A549 (cell line): ENCODE measurements at regions not wholly inside any gene's neighbourhood (a gene's known extent, or its start where the extent isn't known, plus 50 kb on each side); places are given as distances from the start of the nearest gene placed in this dataset.
A peak's percentile ranks its signal among the peaks of the same experiment; 100 is the strongest.

Experiments used
- ATAC-seq, 2 experiments: fragments of 200-7000 bp in 1 of 2; fragments of >200 bp in 1 of 2; cut with Nextera tagmentation in 1 of 2; cut with Tn5 transposase in 1 of 2; 3 replicates each; pipeline versions ENCODE4 v1.8.0 to v1.9.1; 2018 to 2020; ENCODE audit warnings: mild to moderate bottlenecking in 1 of 2, moderate library complexity in 1 of 2
- CTCF ChIA-PET: fragments of 300-600 bp; sonication (Branson Sonifier 250); formaldehyde crosslinking; extraction: SDS; loops from one replicate; lab custom pipeline; 2021; ENCODE audit warnings: antibody characterized with exemption, inconsistent platforms; lab: Yijun Ruan, JAX
- POLR2A ChIA-PET: fragments of 350-600 bp; formaldehyde crosslinking; extraction: SDS; loops from one replicate; lab custom pipeline; 2021; ENCODE audit warnings: antibody characterized with exemption, inconsistent platforms; lab: Yijun Ruan, JAX
- DNase-seq, 2 experiments: peaks; one replicate each; pipeline versions ENCODE4 v3.0.0 to v3.0.0-alpha.2; 2011 to 2016; ENCODE audit warnings: low read depth in 1 of 2, low spot score in 1 of 2
- FAIRE-seq: peaks from 2 replicates; lab custom pipeline; 2011; peaks lifted over from hg19 to GRCh38; lab: Jason Lieb, UNC
- H3K27ac ChIP-seq, 2 experiments: fragments of >200 bp; sonication (Bioruptor Twin); formaldehyde crosslinking; 3 replicates each; pipeline ENCODE4 v1.5.1; 2016 to 2017
- H3K4me1 ChIP-seq: fragments of >200 bp; sonication (Bioruptor Twin); formaldehyde crosslinking; 3 replicates; pipeline ENCODE4 v1.6.1; 2016
- H3K4me2 ChIP-seq: fragments of >200 bp; sonication (Bioruptor Twin); formaldehyde crosslinking; 3 replicates; pipeline ENCODE4 v1.6.1; 2016
- H3K4me3 ChIP-seq: fragments of >200 bp; sonication (Bioruptor Twin); formaldehyde crosslinking; 3 replicates; pipeline ENCODE4 v1.5.1; 2016
- H3K9me3 ChIP-seq: fragments of >200 bp; sonication (Bioruptor Twin); formaldehyde crosslinking; 3 replicates; pipeline ENCODE4 v1.6.1; 2016
- BHLHE40 ChIP-seq: IDR thresholded peaks from 2 replicates; pipeline ENCODE4 v1.6.1; 2012; ENCODE audit warnings: low read depth, low read length, inconsistent platforms
- CBX2 ChIP-seq: fragments of 200-600 bp; sonication (generic); IDR thresholded peaks from 2 replicates; pipeline ENCODE4 v1.6.1; 2016; ENCODE audit warnings: low read depth, mild to moderate bottlenecking, borderline replicate concordance
- CBX8 ChIP-seq: fragments of 200-600 bp; sonication (generic); IDR thresholded peaks from 2 replicates; pipeline ENCODE4 v1.6.1; 2016
- EHF ChIP-seq: fragments of 250-450 bp; sonication (Bioruptor Pico); IDR thresholded peaks from 2 replicates; pipeline ENCODE4 v1.5.0; 2020; ENCODE audit warnings: mild to moderate bottlenecking
- EHMT2 ChIP-seq: fragments of 200-600 bp; sonication (generic); IDR thresholded peaks from 2 replicates; pipeline ENCODE4 v1.6.1; 2016; ENCODE audit warnings: antibody characterized with exemption, low read depth, mild to moderate bottlenecking, moderate library complexity
- EP300 ChIP-seq, 2 experiments: fragments of >200 bp; sonication (Bioruptor Twin); formaldehyde crosslinking; IDR thresholded peaks; 2 replicates in 1 of 2; 3 replicates in 1 of 2; pipeline ENCODE4 v1.6.1; 2016 to 2017
- FOXS1 ChIP-seq: fragments of 250-450 bp; sonication (Bioruptor Pico); IDR thresholded peaks from 2 replicates; pipeline ENCODE4 v1.5.0; 2020; ENCODE audit warnings: mild to moderate bottlenecking, moderate library complexity
- HDAC2 ChIP-seq: fragments of 200-600 bp; sonication (generic); IDR thresholded peaks from 2 replicates; pipeline ENCODE4 v1.6.1; 2016
- HES2 ChIP-seq: fragments of >200 bp; sonication (Bioruptor Twin); formaldehyde crosslinking; IDR thresholded peaks from 2 replicates; pipeline ENCODE4 v1.6.1; 2016
- HEYL ChIP-seq: fragments of 250-450 bp; sonication (Bioruptor Pico); IDR thresholded peaks from 2 replicates; pipeline ENCODE4 v1.8.0; 2021; ENCODE audit warnings: mild to moderate bottlenecking, moderate library complexity
- HMGXB4 ChIP-seq: fragments of 250-450 bp; sonication (Bioruptor Pico); IDR thresholded peaks from 2 replicates; pipeline ENCODE4 v1.5.0; 2021; ENCODE audit warnings: mild to moderate bottlenecking, moderate library complexity, borderline replicate concordance
- HOXA7 ChIP-seq: fragments of 250-450 bp; sonication (Bioruptor Pico); IDR thresholded peaks from 2 replicates; pipeline ENCODE4 v1.5.0; 2020; ENCODE audit warnings: mild to moderate bottlenecking, moderate library complexity
- HOXB5 ChIP-seq: fragments of 250-450 bp; sonication (Bioruptor Pico); IDR thresholded peaks from 2 replicates; pipeline ENCODE4 v1.5.0; 2020; ENCODE audit warnings: mild to moderate bottlenecking, moderate library complexity
- JUN ChIP-seq, 2 experiments: fragments of >200 bp; sonication (Bioruptor Twin); formaldehyde crosslinking; IDR thresholded peaks; 2 replicates in 1 of 2; 3 replicates in 1 of 2; pipeline ENCODE4 v1.6.1; 2016 to 2017
- JUNB ChIP-seq: fragments of >200 bp; sonication (Bioruptor Twin); formaldehyde crosslinking; IDR thresholded peaks from 2 replicates; pipeline ENCODE4 v1.6.1; 2016
- KDM5A ChIP-seq: fragments of 200-600 bp; sonication (generic); IDR thresholded peaks from 2 replicates; pipeline ENCODE4 v1.6.1; 2016; ENCODE audit warnings: antibody characterized with exemption, mild to moderate bottlenecking
- MAZ ChIP-seq: fragments of 150-350 bp; IDR thresholded peaks from 2 replicates; pipeline ENCODE4 v1.6.1; 2014; ENCODE audit warnings: antibody characterized with exemption, low read depth, low read length, borderline replicate concordance
- NFE2L2 ChIP-seq: fragments of 150-350 bp; conservative IDR thresholded peaks from 2 replicates; pipeline ENCODE4 v1.6.1; 2014; ENCODE audit warnings: low read length
- PBX3 ChIP-seq: IDR thresholded peaks from 2 replicates; pipeline ENCODE4 v1.6.1; 2012
- PHF8 ChIP-seq: fragments of 200-600 bp; sonication (generic); IDR thresholded peaks from 2 replicates; pipeline ENCODE4 v1.6.1; 2016; ENCODE audit warnings: low read depth, mild to moderate bottlenecking, antibody characterized with exemption, moderate library complexity, borderline replicate concordance
- POLR2AphosphoS2 ChIP-seq: conservative IDR thresholded peaks from 2 replicates; pipeline ENCODE4 v1.6.1; 2012; ENCODE audit warnings: low read length, improper control_type of control experiment, inconsistent platforms
- RAD21 ChIP-seq, 2 experiments: fragments of >200 bp in 1 of 2; sonication (Bioruptor Twin) in 1 of 2; formaldehyde crosslinking in 1 of 2; IDR thresholded peaks in 1 of 2; conservative IDR thresholded peaks in 1 of 2; 2 replicates in 1 of 2; 3 replicates in 1 of 2; pipeline ENCODE4 v1.6.1; 2012 to 2018; ENCODE audit warnings: inconsistent platforms in 1 of 2
- RARB ChIP-seq: fragments of 250-450 bp; sonication (Bioruptor Pico); IDR thresholded peaks from 2 replicates; pipeline ENCODE4 v1.8.0; 2021; ENCODE audit warnings: mild to moderate bottlenecking, moderate library complexity
- TFCP2L1 ChIP-seq: fragments of 250-450 bp; sonication (Bioruptor Pico); IDR thresholded peaks from 2 replicates; pipeline ENCODE4 v1.5.0; 2021; ENCODE audit warnings: mild to moderate bottlenecking
- USF2 ChIP-seq: fragments of 450-650 bp; IDR thresholded peaks from 2 replicates; pipeline ENCODE4 v1.6.1; 2014; ENCODE audit warnings: antibody characterized with exemption
- ZNF302 ChIP-seq: fragments of 250-450 bp; sonication (Bioruptor Pico); IDR thresholded peaks from 2 replicates; pipeline ENCODE4 v1.9.0; 2021; ENCODE audit warnings: inconsistent platforms, mild to moderate bottlenecking, moderate library complexity
- WGBS: methylation state at CpG from one replicate; pipeline ENCODE4 v1.1.6; 2017; ENCODE audit errors: missing lambda C conversion rate; 5-methylcytosine and 5-hydroxymethylcytosine counted together

- H3K4me2 ChIP-seq: no peak overlapping the region
- H3K4me3 ChIP-seq: no peak overlapping the region
- peak overlapping the region in 1 of 2 experiments; percentile 11; a peak in 2 of 6 replicates for H3K27ac ChIP-seq
- ChIA-PET POLR2A (no interaction called here), CTCF (interaction anchor here (1.2 kb wide), 1 partner anchor 180 kb away, joined by 3 read pairs; no protein-coding TSS in a partner anchor)
- 72% methylated on average over 4 of the region's 4 CpGs for WGBS
- TF ChIP-seq FOXS1: no peak
- no peak for TF ChIP-seq BHLHE40
- TF ChIP-seq HDAC2: no peak
- TF ChIP-seq ZNF302 (CRISPR knock-in tag): no peak
- TF ChIP-seq NFE2L2: no peak
- TF ChIP-seq HOXB5: no peak
- TF ChIP-seq EHF (CRISPR knock-in tag): no peak
- TF ChIP-seq HES2: no peak
- TF ChIP-seq EHMT2: no peak
- TF ChIP-seq HEYL (CRISPR knock-in tag): no peak
- TF ChIP-seq CBX8: no peak
- no peak for TF ChIP-seq PBX3
- TF ChIP-seq RARB: no peak
- no peak for TF ChIP-seq RAD21 (conservative IDR thresholded peaks at IDR 0.05 in 1 of 2, IDR thresholded peaks at IDR 0.05 in 1 of 2)
- no peak for TF ChIP-seq EP300 (IDR thresholded peaks at IDR 0.05)
- TF ChIP-seq HMGXB4: no peak
- TF ChIP-seq POLR2AphosphoS2: no peak
- TF ChIP-seq JUNB: no peak
- no peak for TF ChIP-seq KDM5A
- FAIRE-seq: no peak
- no peaks in the 10 kb centered on the region for H3K9me3 ChIP-seq
- ATAC-seq: no peak
- peaks cover 30% of the 10 kb centered on the region for H3K4me1 ChIP-seq
- no peak for DNase-seq
Measured at GRCh38 chr20:53760025-53760441, 166.4 kb upstream of the ZNF217 start.

- FAIRE-seq (no peak), DNase-seq (no peak), ATAC-seq (no peak)
- no peak for TF ChIP-seq PHF8
- TF ChIP-seq HES2: no peak
- TF ChIP-seq JUN (IDR thresholded peaks at IDR 0.05): no peak
- TF ChIP-seq HEYL (CRISPR knock-in tag): no peak
- TF ChIP-seq RARB: no peak
- no peak for TF ChIP-seq CBX8
- no peak for TF ChIP-seq RAD21 (conservative IDR thresholded peaks at IDR 0.05 in 1 of 2, IDR thresholded peaks at IDR 0.05 in 1 of 2)
- TF ChIP-seq USF2: no peak
- no peak for TF ChIP-seq MAZ
- TF ChIP-seq TFCP2L1 (CRISPR knock-in tag): no peak
- no peak for TF ChIP-seq HOXA7 (CRISPR knock-in tag)
- TF ChIP-seq CBX2: no peak
- Histone ChIP-seq H3K4me2 (no peak overlapping the region), H3K4me1 (peaks cover 24% of the 10 kb centered on the region), H3K9me3 (no peaks in the 10 kb centered on the region), H3K27ac (peak overlapping the region in 1 of 2 experiments; percentile 86; a peak in 3 of 6 replicates), H3K4me3 (no peak overlapping the region)
- ChIA-PET CTCF (interaction anchor here (1.5 kb wide), 1 partner anchor 179 kb away, joined by 3 read pairs; no protein-coding TSS in a partner anchor), POLR2A (no interaction called here)
- WGBS: 96% methylated on average over 18 of the region's 18 CpGs
Measured at GRCh38 chr20:53757472-53757913, 163.9 kb upstream of the ZNF217 start.
